Fibroblast of peridontal ligament (primary cell): ENCODE measurements at regions not wholly inside any gene's neighbourhood (a gene's known extent, or its start where the extent isn't known, plus 50 kb on each side); places are given as distances from the start of the nearest gene placed in this dataset.

ENCODE experiments used
- DNase-seq: peaks from one replicate; pipeline ENCODE4 v3.0.0-alpha.2; 2010; ENCODE audit errors: extremely low read depth

- peak; percentile 20 for DNase-seq
Observed at GRCh38 chr9:109912726-109913460, 132.9 kb downstream of the PALM2AKAP2 start.

GRCh38 chr9:109913461-109913810 lies 133.4 kb downstream of the PALM2AKAP2 start:
- DNase-seq: no peak

DNA sequence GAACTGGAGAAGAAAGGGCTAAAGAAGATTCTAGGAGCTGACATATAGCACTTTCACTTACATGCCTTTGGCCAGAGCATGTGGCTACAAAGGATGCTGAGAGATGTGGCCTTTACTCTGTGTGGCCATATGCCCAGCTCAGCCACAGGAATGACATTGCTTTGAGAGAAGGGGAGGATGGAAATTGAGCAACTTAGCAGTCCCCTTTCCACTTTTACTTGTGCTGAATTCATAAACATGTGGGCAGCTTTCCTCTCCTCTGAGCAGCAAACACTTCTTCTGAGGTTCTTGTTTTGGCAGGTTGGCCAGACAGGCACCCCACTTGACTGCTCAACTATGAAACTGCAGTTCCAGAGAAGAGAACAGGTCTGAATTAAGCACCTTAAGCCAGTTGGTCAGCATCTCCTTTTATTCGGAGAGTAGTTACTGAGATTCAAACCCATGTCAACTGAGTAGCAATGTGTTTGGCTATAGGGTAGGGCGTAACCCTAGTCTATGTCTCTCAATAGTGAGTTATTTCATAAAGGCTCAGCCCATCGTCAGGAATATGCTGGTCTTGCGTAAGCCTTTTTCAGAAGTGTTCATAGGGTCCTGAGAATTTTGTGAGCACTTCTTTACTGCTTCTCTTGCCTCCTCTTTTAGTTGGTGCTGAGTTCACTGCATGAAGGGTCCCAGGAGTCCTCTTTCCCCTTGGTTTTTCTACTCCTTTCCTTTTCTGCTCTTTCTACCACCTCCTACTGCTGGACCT lies 134.5 kb downstream of the PALM2AKAP2 start:
- DNase-seq: peak; percentile 99

DNA sequence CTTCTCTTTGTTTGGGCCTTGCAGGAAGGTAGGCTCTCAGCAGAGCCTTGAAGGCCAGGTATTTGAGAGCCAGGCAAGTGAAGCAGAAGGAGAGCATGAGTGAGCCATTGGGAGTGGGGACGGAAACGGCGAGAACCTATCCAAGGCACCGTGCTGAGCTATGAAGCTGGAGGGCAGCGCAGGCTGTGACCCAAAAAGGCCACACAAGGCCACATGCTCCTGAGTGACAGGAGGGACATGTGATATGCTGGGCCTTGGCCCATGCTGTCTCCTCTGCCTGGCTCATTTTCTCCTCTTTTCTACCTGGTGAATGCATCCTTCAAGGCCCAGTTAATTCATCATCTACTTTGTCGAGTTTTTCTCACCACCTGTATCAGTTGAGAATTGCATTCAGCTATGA lies 136.3 kb downstream of the PALM2AKAP2 start:
- no peak for DNase-seq

DNA sequence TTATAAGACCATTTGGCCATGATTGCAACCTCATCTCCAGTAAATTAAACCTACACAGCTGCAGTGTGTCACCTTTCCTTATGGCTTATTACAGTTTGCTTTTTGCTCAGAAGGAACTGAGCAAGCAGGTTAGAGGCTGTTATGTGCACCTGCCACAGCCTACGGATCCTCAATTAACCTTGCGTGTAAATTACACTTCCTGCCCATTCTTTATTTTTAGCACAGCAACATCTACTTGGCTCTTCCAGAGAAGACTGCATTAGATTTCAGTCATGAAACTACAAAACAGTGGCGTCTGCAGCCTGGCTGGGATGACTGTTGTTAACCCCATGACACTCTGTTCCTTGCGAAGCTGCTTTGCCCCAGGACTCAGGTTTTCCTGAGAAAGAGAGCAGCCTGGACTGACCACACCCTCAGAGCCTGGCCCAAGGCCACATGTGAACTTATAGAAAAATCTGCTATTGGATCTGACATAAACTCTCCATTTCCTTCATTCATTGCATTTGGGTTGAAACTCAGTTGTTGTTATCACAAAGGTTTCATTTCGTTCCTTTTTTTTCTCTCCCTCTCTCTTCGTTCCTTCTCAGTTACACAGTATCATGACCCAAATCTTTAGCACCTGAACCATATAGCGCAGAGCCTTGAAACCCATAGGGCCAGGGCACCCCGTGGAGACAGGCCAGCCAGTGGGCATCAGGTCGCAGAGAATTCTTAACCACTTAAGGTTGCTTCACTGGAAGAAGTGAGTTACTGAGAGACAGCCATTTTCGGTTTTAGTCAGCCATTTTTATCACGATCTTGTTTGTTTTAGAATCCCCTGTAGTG lies 138.6 kb downstream of the PALM2AKAP2 start:
- DNase-seq: no peak

DNA sequence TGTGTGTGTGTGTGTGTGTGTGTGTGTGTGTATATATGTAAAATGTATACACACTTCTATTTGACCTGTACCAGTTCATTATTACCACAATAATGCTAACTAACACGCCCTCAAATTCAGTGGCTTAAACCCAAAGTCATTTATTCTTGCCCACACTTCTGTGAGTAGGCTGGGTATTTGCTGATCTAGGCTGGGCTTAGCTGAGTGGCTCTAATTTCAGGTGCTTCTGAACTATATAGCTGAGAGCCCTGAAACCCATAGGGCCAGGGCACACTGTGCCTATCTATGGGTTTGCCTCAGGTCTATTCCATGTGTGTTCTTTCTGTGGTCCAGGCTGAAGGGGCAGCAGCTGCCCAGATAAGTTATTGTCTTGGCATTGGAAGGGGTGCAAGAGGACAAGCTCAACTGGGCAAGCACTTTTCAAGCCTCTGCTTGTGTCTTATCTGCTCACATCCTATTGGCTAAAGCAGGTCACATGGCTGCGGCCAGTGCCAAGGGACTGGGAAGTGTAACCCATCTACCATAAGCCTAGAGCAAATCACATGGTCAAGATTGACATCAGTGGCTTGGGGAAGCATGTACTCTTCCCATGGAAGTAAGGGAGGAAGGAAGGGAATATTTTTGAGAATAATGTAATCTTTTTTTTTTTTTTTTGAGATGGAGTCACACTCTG lies 139.9 kb downstream of the PALM2AKAP2 start:
- no peak for DNase-seq

GRCh38 chr9:109922617-109923470 lies 142.8 kb downstream of the PALM2AKAP2 start:
- DNase-seq: peak; percentile 63

DNA sequence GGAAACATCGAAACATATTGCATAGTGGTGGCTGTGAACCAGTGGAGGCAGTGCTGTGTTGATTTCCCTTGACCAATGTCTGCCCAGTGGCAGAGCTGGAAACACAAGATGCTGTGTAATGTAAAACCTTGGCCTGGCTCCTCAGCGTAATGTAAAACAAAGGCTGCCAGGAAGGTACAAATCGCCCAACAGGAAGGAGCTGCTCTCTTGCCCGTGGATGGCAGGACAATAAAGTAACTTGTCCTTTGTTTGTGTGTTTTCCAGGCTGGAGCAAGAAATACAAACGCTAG lies 143.4 kb downstream of the PALM2AKAP2 start:
- no peak for DNase-seq

GRCh38 chr9:109923806-109924205 lies 143.8 kb downstream of the PALM2AKAP2 start:
- peak; percentile 52 for DNase-seq

DNA sequence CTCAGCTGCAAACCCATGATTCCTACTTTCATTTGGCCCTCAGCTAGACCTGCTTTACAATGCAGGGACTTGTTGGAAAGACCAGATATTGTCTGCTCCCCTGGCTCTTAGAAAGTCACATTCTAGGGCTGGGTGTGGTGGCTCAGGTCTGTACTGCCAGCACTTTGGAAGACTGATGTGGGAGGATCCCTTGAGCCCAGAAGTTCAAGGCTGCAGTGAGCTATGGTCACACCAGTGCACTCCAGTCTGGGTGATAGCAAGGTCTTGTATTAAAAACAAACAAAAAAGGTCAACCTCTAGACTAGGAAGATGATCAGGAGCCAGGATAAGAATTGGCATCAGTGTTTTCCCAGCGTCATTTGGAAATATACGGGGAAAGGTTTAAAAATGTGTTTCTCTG lies 145.8 kb downstream of the PALM2AKAP2 start:
- DNase-seq: no peak

DNA sequence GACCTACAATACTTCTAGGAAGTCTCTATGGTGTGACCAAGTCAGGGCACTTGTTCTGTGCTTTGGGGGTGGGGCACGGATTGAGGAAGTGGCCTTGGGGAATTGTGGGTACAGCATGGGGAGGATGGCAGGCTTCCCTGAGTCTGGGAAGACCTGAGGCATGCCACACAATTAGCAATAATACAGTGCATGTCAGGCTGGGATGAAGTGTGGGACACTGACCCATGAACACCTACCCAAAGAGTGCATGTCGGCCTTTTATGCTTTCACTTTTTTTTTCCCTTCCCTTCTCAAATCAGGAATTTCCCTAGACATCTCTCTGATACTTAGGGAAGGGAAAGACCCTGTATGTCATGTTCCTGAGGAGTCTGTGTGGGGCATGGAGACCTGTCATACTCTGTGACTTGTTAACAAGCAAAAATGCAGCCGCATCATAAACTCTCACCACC lies 146.4 kb downstream of the PALM2AKAP2 start:
- DNase-seq: no peak

DNA sequence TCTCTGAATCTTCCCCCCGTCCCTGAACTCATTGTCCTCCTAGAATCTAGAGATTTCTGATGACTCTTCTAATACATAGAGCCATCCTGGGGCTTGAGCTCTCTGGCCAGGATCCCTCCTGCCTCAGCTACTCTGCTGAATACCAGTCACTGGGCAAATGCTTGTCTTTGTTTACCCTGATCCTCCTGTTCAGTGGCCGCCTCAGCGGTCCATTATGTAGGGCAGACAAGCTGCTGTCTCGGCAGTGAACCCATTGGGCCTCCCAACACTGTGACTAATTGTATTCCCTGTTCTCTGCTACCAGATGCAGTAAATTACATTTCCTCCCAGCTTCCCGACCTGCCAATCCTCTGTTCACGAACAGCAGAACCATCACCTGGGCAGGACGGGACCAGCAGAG lies 151.6 kb downstream of the PALM2AKAP2 start:
- no peak for DNase-seq

- DNase-seq: no peak
Observed at GRCh38 chr9:109934136-109934856, 154.3 kb downstream of the PALM2AKAP2 start.

DNA sequence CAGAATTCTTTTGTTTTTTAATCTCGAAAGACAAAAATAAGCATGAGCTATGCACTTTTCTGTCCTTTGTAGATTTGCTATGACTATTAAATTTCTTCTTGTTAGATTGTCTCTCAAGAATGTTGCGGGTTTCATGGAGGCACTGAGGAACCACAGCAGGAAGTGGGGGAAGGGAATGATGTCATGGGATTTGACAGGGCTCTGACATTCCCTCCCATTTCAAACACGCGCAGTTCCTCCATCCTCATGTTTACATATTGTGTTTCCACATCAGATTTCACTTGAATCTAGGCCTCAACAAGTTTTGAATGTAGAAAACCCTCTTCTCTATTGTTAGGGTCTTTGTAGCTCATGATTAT lies 154.8 kb downstream of the PALM2AKAP2 start:
- DNase-seq: peak; percentile 91

DNA sequence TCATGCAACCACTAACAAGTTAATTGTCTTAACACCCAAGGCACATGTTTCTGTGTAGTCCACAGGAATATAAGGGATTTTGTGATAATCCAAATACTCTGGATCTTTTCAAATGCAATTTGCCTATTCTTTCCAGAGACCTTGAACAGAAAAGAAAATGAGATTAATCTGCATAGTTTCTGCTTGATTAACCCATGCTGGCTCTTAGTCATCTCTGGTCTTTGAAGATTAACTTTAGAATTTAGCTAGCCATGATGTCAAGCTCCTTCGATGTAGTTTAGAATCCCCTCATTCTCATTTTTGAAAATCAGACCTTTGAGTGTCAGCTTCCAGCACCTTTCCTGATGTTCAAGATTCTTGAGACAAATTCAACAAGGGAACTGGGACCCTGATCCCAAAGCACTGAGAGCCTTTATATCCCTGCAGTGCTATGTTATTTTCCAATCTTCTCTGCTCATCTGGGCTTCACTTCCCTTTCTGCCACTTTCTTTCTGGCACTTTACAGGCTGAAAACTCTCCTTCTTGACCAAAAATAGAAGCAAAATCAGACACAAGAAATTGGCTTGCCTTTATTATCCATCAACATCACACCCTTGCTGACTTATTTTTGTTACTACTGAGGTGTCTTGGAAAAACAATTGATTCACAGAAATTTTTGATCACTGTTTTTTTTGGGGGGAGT lies 155.5 kb downstream of the PALM2AKAP2 start:
- no peak for DNase-seq

DNA sequence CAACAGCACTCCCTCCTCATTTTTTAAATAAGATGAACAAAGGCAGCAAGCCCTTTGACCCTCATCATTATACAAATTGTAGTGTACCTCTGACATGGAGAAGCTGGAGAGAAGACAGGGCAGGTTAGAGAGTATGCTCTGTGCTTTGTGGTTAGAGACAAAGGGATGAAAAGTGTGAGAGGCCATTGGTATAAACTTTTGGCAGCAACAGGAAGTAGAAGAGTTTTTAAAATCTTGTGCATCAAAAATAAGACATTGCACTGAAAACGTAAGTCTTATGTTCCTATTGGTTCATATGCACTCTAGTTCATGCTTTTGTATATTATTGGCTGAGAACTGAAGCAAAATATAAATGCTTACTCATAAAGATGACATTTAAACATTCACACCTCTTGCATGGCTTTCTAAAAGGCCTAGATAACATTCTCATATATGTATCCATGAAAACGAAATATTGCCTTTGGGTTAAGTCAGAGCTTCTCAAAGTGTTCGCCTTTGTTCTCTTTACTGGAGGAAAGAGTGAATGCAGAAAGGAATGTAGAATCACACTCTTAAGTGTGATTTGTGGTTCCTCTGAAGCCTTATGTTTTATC lies 158.0 kb downstream of the PALM2AKAP2 start:
- DNase-seq: no peak

DNA sequence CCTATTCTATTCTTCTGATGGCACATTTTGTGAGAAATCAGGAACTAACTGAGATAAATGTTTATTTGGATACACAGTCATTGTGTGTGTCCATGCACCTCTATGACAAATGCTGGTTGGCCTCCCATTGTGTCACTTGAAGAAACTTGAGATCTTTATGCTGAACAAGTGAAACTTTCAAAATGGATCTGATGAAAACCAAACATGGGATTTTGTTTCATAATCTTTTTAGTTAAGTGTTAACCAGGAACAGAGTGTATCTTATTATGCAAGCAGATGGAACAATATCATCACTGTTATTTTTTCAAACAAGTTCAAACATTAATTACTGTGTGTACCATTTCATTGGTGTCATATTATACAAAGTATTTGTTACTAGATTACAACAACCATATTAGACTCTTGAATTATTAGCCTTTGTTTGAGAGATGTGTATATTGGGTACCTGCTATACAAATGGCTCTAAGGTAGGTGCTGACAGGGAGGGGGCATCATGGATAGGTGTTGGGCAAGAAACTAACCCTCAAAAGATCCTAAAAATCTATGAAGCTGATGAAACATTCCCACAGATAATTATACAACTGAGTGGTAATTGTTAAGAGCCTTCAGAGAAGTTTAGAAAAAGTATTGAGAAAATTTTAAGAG lies 159.8 kb downstream of the PALM2AKAP2 start:
- DNase-seq: no peak

- no peak for DNase-seq
Observed at GRCh38 chr9:109940561-109940960, 160.6 kb downstream of the PALM2AKAP2 start.

GRCh38 chr9:109941771-109942170 lies 161.8 kb downstream of the PALM2AKAP2 start:
- DNase-seq: no peak
